ENCODE measurements at regions not wholly inside any gene's neighbourhood (a gene's known extent, or its start where the extent isn't known, plus 50 kb on each side); places are given as distances from the start of the nearest gene placed in this dataset.

GRCh38 chr5:112604732-112605630 is 132.7 kb upstream of the APC start:
- no peak overlapping the region for H3K27ac ChIP-seq (ENCODE audit: low read length)
- H3K36me3 ChIP-seq (replicated peaks; ENCODE audit: low read depth, low read length), result no peaks in the 10 kb centered on the region

GRCh38 chr5:112608975-112609374 is 128.7 kb upstream of the APC start:
- Histone ChIP-seq H3K4me2 (ENCODE audit: low read length) (no peak overlapping the region), H3K4me1 (ENCODE audit: low read length) (peaks cover 11% of the 10 kb centered on the region), H3K27me3 (ENCODE audit: low read depth, low read length) (no peaks in the 10 kb centered on the region), H4K20me1 (ENCODE audit: insufficient read depth, low read length) (no peaks in the 10 kb centered on the region), H3K79me2 (ENCODE audit: low read length) (no peaks in the 10 kb centered on the region), H3K4me3 (ENCODE audit: low read length) (no peak overlapping the region), H3K27ac (ENCODE audit: low read length) (no peak overlapping the region), H3K36me3 (replicated peaks; ENCODE audit: low read depth, low read length) (no peaks in the 10 kb centered on the region), H2AFZ (ENCODE audit: low read depth, low read length) (no peak overlapping the region), H3K9ac (ENCODE audit: low read length) (no peak overlapping the region), H3K9me3 (ENCODE audit: insufficient read depth, low read length) (no peaks in the 10 kb centered on the region)
- no peak for TF ChIP-seq EZH2phosphoT487 (IDR thresholded peaks at IDR 0.05; ENCODE audit: low read depth)
- no peak for TF ChIP-seq CTCF (IDR thresholded peaks at IDR 0.05; ENCODE audit: low read depth, low read length)

More at GRCh38 chr5:112604732-112605630, 132.7 kb upstream of the APC start:
- H3K27me3 ChIP-seq (ENCODE audit: low read depth, low read length), result no peaks in the 10 kb centered on the region
- TF ChIP-seq EZH2phosphoT487 (IDR thresholded peaks at IDR 0.05; ENCODE audit: low read depth) (no peak), CTCF (IDR thresholded peaks at IDR 0.05; ENCODE audit: low read depth, low read length) (peak; percentile 67)
- H3K4me3 ChIP-seq (ENCODE audit: low read length), result no peak overlapping the region
- no peak overlapping the region for H3K9ac ChIP-seq (ENCODE audit: low read length)
- H2AFZ ChIP-seq (ENCODE audit: low read depth, low read length), result peak overlapping the region; percentile 90
- peaks cover 4% of the 10 kb centered on the region for H3K4me1 ChIP-seq (ENCODE audit: low read length)
- H3K79me2 ChIP-seq (ENCODE audit: low read length), result no peaks in the 10 kb centered on the region
- no peaks in the 10 kb centered on the region for H4K20me1 ChIP-seq (ENCODE audit: insufficient read depth, low read length)
- peak overlapping the region; percentile 41 for H3K4me2 ChIP-seq (ENCODE audit: low read length)
- H3K9me3 ChIP-seq (ENCODE audit: insufficient read depth, low read length), result no peaks in the 10 kb centered on the region

- peak overlapping the region; percentile 70; the same call in 1 of the 2 replicates for H2AFZ ChIP-seq (ENCODE audit: low read depth, low read length)
- no peak overlapping the region for H3K4me3 ChIP-seq (ENCODE audit: low read length)
- no peak overlapping the region for H3K27ac ChIP-seq (ENCODE audit: low read length)
- H4K20me1 ChIP-seq (ENCODE audit: insufficient read depth, low read length), result no peaks in the 10 kb centered on the region
- TF ChIP-seq CTCF (IDR thresholded peaks at IDR 0.05; ENCODE audit: low read depth, low read length) (no peak), EZH2phosphoT487 (IDR thresholded peaks at IDR 0.05; ENCODE audit: low read depth) (no peak)
- no peaks in the 10 kb centered on the region for H3K36me3 ChIP-seq (replicated peaks; ENCODE audit: low read depth, low read length)
- H3K27me3 ChIP-seq (ENCODE audit: low read depth, low read length), result no peaks in the 10 kb centered on the region
- H3K79me2 ChIP-seq (ENCODE audit: low read length), result no peaks in the 10 kb centered on the region
- no peak overlapping the region for H3K9ac ChIP-seq (ENCODE audit: low read length)
- H3K4me2 ChIP-seq (ENCODE audit: low read length), result no peak overlapping the region
- peaks cover 13% of the 10 kb centered on the region for H3K4me1 ChIP-seq (ENCODE audit: low read length)
- H3K9me3 ChIP-seq (ENCODE audit: insufficient read depth, low read length), result no peaks in the 10 kb centered on the region
Observed at GRCh38 chr5:112612663-112613062, 125.0 kb upstream of the APC start.

GRCh38 chr5:112614285-112614684 is 123.4 kb upstream of the APC start:
- no peaks in the 10 kb centered on the region for H3K79me2 ChIP-seq (ENCODE audit: low read length)
- no peaks in the 10 kb centered on the region for H3K36me3 ChIP-seq (replicated peaks; ENCODE audit: low read depth, low read length)
- no peak overlapping the region for H3K4me2 ChIP-seq (ENCODE audit: low read length)
- peaks cover 15% of the 10 kb centered on the region for H3K4me1 ChIP-seq (ENCODE audit: low read length)
- H3K27ac ChIP-seq (ENCODE audit: low read length), result no peak overlapping the region
- no peak overlapping the region for H3K9ac ChIP-seq (ENCODE audit: low read length)
- no peak overlapping the region for H2AFZ ChIP-seq (ENCODE audit: low read depth, low read length)
- no peak overlapping the region for H3K4me3 ChIP-seq (ENCODE audit: low read length)
- H4K20me1 ChIP-seq (ENCODE audit: insufficient read depth, low read length), result no peaks in the 10 kb centered on the region
- no peaks in the 10 kb centered on the region for H3K27me3 ChIP-seq (ENCODE audit: low read depth, low read length)
- TF ChIP-seq CTCF (IDR thresholded peaks at IDR 0.05; ENCODE audit: low read depth, low read length) (no peak), EZH2phosphoT487 (IDR thresholded peaks at IDR 0.05; ENCODE audit: low read depth) (no peak)
- no peaks in the 10 kb centered on the region for H3K9me3 ChIP-seq (ENCODE audit: insufficient read depth, low read length)
